ENCODE measurements at regions not wholly inside any gene's neighbourhood (a gene's known extent, or its start where the extent isn't known, plus 50 kb on each side); places are given as distances from the start of the nearest gene placed in this dataset.

DNA sequence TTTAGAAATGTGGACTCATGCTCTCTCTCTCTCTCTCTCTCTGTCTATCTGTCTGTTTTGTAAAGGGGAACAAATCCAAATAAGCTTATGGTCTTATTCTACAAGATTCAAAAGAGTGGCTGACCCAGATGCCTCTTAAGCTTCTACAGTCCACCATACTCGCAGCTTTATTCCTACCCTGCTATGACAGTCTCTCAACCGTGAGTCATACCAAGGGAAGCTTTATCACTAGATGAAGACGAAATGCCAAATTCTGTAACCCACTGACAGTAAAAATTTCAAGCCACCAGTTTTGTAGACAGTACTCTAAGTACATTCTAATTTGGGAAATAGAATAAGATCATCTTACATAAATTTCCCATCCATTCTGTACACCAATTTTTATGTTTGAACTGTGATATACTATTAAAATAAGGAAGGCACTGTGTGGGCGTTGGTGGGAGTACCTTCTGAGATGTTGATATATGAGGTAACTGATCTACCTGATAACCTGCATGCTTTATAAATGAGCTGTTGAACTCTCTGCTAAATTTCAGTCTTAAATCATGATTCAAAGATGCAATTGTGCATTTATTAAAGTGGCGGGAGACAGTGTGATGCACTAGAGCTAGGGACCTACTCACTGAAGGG is 153.2 kb downstream of the KLF6 start:
- peak; percentile 60 for ATAC-seq
- TF ChIP-seq ZC3H10 (CRISPR knock-in tag; IDR thresholded peaks at IDR 0.05) (no peak), ISL1 (CRISPR knock-in tag; IDR thresholded peaks at IDR 0.05) (peak; percentile 60), RARB (CRISPR knock-in tag; IDR thresholded peaks at IDR 0.05) (no peak)

DNA sequence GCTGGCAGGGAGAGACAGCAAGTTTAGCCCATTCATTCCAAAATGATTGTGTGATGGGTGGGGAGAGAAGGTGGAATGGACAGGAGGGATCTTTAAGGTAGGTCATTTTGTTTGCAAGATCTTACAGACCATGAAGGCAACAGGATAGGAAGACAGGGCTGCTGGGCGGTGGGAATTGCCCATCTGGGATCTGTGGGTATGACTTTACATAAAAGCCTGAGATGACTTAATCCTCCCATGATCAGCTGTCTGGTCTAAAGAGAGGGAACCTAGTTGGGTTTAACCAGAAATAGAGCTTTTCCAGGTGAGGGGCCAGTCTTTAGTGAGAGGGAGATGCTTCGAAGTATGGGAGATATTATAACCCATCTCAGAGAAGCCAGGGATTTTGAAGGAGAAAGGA is 153.7 kb downstream of the KLF6 start:
- no peak for ATAC-seq
- no peak for TF ChIP-seq ZFP30 (CRISPR knock-in tag; IDR thresholded peaks at IDR 0.05)
- no peak for TF ChIP-seq POU6F1 (CRISPR knock-in tag; IDR thresholded peaks at IDR 0.05; ENCODE audit: borderline replicate concordance, low read depth)
- TF ChIP-seq ARNTL (CRISPR knock-in tag; IDR thresholded peaks at IDR 0.05; ENCODE audit: borderline replicate concordance, low read depth): no peak
- TF ChIP-seq TCF4 (CRISPR knock-in tag; IDR thresholded peaks at IDR 0.05; ENCODE audit: borderline replicate concordance): no peak
- no peak for TF ChIP-seq ZC3H10 (CRISPR knock-in tag; IDR thresholded peaks at IDR 0.05)
- no peak for TF ChIP-seq ZFP3 (CRISPR knock-in tag; IDR thresholded peaks at IDR 0.05)
- no peak for TF ChIP-seq ESRRG (CRISPR knock-in tag; IDR thresholded peaks at IDR 0.05)
- TF ChIP-seq CREB5 (CRISPR knock-in tag; IDR thresholded peaks at IDR 0.05; ENCODE audit: low read depth): no peak
- no peak for TF ChIP-seq RARB (CRISPR knock-in tag; IDR thresholded peaks at IDR 0.05)
- TF ChIP-seq SNAI2 (CRISPR knock-in tag; IDR thresholded peaks at IDR 0.05): no peak
- no peak for TF ChIP-seq ZNF8 (CRISPR knock-in tag; IDR thresholded peaks at IDR 0.05)
- TF ChIP-seq ZNF70 (CRISPR knock-in tag; IDR thresholded peaks at IDR 0.05): no peak
- no peak for TF ChIP-seq GLIS3 (CRISPR knock-in tag; IDR thresholded peaks at IDR 0.05)
- TF ChIP-seq CSDC2 (CRISPR knock-in tag; IDR thresholded peaks at IDR 0.05): no peak
- no peak for TF ChIP-seq BACH2 (CRISPR knock-in tag; IDR thresholded peaks at IDR 0.05; ENCODE audit: borderline replicate concordance)
- TF ChIP-seq ISL1 (CRISPR knock-in tag; IDR thresholded peaks at IDR 0.05): no peak
- TF ChIP-seq PPARA (CRISPR knock-in tag; IDR thresholded peaks at IDR 0.05; ENCODE audit: borderline replicate concordance): no peak

- TF ChIP-seq TSHZ2 (CRISPR knock-in tag; IDR thresholded peaks at IDR 0.05) (no peak), ZNF8 (CRISPR knock-in tag; IDR thresholded peaks at IDR 0.05) (no peak), ISL1 (CRISPR knock-in tag; IDR thresholded peaks at IDR 0.05) (no peak), ZNF565 (CRISPR knock-in tag; conservative IDR thresholded peaks at IDR 0.05; ENCODE audit: low read depth) (no peak), ZC3H10 (CRISPR knock-in tag; IDR thresholded peaks at IDR 0.05) (no peak), PPARA (CRISPR knock-in tag; IDR thresholded peaks at IDR 0.05; ENCODE audit: borderline replicate concordance) (no peak), POU6F1 (CRISPR knock-in tag; IDR thresholded peaks at IDR 0.05; ENCODE audit: borderline replicate concordance, low read depth) (no peak), ESRRG (CRISPR knock-in tag; IDR thresholded peaks at IDR 0.05) (no peak)
- TF ChIP-seq, protein P1, sequence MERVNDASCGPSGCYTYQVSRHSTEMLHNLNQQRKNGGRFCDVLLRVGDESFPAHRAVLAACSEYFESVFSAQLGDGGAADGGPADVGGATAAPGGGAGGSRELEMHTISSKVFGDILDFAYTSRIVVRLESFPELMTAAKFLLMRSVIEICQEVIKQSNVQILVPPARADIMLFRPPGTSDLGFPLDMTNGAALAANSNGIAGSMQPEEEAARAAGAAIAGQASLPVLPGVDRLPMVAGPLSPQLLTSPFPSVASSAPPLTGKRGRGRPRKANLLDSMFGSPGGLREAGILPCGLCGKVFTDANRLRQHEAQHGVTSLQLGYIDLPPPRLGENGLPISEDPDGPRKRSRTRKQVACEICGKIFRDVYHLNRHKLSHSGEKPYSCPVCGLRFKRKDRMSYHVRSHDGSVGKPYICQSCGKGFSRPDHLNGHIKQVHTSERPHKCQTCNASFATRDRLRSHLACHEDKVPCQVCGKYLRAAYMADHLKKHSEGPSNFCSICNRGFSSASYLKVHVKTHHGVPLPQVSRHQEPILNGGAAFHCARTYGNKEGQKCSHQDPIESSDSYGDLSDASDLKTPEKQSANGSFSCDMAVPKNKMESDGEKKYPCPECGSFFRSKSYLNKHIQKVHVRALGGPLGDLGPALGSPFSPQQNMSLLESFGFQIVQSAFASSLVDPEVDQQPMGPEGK (CRISPR knock-in tag; IDR thresholded peaks at IDR 0.05; ENCODE audit: borderline replicate concordance): no peak
- ATAC-seq: no peak
These were observed 158.9 kb downstream of the KLF6 start for GRCh38 chr10:3625959-3626751.
